ENCODE measurements at regions not wholly inside any gene's neighbourhood (a gene's known extent, or its start where the extent isn't known, plus 50 kb on each side); places are given as distances from the start of the nearest gene placed in this dataset.
A peak's percentile ranks its signal among the peaks of the same experiment; 100 is the strongest.

- no peak for DNase-seq
These were observed 104.0 kb downstream of the CYRIA start for GRCh38 chr2:16561676-16562075.

DNA sequence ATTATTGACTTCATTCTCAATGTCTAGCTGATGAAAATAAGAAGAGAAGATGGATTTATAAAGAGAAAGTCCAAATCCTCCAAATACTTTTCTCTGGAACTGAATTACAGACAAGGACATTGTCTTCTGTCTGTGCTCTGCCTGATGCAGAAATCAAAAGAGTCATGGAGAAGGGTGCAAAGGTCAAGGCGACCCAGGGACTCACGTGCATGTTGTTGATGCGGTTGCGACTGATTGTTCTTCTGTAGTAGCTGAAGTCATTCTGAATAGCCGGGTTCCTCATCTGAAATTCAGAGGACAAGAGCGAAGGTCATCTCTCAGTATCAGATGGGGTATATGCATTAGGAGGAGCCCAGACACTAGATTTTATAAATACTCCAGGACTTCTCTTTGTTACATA lies 104.4 kb downstream of the CYRIA start:
- no peak for DNase-seq

GRCh38 chr2:16559278-16560067 lies 106.2 kb downstream of the CYRIA start:
- no peak for DNase-seq

DNA sequence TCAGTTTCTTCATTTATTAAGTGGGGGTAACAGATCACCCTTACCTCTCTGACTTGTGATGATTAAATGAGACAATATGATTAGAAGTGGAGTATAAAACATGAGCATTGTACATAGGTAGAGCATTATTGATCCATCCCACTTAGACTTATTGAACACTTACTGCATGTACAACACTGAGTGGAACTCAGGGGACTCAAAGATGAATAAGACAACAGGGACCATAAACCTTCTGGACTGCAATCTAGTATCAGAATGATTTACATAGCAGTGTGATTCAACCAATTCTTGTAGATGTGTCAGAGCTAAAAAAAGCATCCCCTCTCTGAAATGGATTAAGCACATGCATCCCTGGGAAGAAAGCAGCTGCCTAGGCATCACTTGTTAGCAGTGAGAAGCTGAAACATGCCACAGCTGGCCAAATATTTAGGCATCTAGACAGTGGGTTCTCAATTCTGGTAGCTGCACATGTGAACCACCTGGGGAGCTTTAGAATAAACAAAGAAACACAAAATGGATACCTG lies 111.5 kb downstream of the CYRIA start:
- DNase-seq, result no peak

DNA sequence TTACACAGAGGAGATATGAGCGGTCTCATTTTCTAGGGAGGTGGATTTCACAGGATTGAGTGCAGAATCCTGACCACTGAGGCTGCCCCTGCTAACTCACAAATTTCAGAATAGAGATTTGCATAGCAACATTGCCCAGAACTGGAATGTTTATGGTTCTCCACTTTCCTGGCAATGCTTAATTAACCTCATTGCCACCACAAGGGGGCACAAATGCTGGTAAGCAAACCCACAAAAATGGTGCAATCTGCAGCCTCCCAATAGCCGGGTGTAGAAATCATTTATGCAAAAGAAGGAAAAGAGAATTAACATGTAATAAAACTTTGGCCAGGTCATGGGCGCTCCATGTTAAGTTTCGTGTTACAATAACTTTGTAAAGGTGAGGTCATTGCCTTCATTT lies 112.4 kb downstream of the CYRIA start:
- DNase-seq, result no peak

GRCh38 chr2:16552202-16552601 lies 113.4 kb downstream of the CYRIA start:
- DNase-seq, result no peak

DNA sequence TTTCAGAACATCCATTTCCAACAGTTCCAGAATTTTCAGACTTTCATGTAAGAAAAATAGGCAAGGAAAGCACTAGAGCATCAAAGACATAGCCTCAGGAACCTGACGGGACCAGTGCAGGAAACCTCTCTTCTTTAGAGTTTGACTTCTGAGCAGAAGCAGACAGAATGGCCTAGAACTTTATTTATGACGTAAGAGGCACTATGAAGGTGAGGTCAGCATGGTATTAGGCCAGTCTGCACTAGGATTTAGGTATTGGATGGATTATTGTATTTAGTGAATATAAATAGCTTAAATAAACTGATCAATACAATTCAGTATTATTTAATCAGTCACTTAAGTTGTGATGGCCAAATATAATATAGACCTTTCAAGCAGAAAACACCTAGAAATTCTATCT lies 117.6 kb downstream of the CYRIA start:
- DNase-seq, result no peak

GRCh38 chr2:16546128-16546754 lies 119.4 kb downstream of the CYRIA start:
- DNase-seq, result no peak

DNA sequence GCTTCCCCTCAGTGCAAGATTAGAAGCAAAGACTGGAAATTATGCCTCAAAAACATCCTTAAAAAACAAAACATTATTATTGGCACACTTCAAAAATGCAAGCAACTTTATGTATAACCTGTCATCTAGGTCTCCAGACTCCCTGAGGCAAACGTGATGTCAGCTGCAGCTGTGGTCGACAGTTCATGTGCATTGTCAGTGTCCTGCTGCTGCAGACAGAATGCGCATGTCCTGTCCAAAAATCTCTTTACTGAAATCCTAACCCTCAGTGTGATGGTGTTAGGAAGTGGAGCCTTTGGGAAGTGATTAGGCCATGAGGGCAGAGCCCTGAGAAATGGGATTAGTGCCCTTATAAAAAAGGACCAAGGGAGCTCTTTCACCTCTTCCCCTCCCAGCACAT lies 126.9 kb downstream of the CYRIA start:
- DNase-seq, result no peak

- DNase-seq, result no peak
These were observed 128.3 kb downstream of the CYRIA start for GRCh38 chr2:16537347-16537746.

DNA sequence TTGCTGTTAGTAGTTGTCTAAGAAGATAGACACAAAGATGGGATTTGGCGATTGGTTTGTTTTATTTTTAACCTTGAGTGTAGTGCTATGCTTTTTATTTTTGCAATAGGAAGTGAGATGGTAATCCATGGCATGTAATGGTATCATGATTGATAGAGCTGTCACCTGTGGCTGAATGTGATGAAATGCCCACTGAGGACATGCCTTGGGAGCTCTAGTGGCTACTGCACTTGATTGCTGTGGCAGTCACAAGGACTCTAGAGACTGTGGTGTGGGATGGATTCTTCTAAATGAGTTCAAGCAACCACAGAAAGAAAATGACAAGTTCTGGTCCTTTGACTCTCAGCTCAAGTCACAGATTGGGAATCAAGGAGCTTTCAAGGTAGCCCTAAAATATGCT lies 139.4 kb downstream of the CYRIA start:
- no peak for DNase-seq

DNA sequence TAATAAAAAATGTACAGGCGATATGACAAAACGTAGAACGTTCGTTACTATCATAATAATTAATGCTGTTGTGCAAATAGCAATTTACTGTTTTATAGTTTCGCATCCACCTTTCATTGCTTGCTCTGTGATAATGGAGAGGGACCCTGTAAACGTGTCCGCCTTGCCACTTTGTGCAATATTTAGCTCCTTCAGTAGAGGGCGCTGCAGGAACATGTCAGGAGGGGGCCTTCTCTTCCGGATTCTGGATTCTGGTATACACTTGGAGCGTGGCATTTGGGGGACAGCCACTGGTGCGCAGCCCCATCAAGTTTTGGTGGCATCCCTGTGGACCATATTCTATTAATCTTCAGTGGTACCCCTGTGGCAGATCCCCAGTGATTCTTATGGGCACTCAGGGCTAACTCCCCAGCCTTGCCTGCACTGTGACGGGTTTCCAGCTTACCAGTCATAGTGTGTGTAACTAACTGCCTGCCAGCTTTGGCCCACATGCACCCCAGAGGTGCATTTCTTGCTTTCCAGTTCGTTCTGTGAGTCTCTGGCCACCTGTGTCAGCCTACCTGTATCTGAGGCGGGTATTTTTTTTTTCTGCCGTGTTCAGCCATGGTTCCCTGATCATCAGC lies 140.3 kb downstream of the CYRIA start:
- DNase-seq, result no peak

DNA sequence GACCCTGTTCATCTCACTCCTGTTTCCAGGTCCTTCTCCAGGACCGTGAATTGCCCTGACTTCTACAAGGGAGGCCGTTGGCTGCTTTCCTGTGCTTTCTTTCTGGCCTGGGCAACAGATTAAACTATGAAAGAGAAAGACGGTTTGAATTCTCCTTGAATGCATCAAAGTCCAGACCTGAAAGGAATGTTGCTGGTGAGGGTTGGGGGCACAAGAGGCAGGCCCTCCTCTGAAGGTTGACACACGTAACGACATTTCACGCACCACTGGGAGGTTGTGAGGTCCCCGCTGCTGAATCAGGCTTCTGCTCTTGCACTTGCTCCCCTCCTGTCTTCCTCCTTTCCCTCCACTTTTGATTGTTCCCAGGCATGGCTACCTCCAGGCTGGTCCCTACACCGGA lies 141.9 kb downstream of the CYRIA start:
- no peak for DNase-seq

DNA sequence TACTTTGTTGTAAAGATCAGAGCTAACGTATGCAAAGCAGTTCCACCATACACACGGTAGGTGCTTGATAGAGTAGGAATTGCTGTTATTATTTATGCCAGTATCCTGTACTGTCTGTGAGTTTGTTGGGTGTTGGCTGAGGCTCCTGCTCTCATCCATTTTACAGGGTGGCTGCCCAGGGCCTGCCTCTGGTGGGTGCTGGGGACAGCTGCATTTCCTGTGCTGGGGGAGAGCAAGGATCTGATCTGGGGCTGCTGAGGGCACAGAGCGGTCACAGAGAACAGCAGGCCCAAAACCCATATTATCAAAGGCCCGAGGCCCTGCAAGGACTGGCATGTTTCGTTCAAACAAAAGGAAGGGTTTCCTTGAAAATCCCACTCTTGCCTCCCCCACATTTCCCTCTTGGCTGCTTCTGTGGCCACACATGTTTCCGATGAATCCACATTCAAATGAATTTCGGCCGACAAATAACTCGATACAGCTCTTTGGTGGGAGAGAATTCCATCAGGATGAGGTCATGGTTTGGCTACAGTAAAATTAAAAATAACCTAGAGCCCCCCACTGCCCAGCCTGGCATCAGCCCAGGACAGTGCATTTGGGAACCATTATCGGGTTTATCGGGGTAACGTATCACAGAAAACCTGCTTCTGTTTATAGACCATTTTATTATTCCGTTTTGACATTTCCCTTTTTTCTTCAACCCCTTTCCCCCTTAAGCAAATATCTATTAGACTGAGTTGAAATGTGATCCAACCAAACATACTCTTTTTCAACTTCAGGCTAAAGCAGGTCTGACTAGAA lies 143.4 kb downstream of the CYRIA start:
- DNase-seq, result no peak

DNA sequence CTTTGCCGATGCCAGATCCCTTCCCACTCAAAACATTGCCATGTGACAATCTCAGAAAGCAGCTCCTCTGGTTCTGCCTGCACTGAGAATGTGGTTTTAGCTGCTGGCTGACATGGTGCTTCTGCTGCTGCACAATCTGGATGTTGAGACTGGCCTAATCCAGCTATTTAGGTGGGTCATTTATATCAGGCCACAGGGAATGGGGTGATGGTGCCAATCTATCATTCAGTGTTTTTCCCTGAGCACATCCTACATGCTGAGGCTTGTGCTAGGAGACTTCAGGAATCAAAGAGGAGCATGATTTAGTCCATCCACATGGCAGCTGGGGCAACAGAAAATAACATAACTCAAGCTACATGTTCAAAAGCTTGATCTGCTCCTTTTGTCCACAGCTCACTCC lies 144.7 kb downstream of the CYRIA start:
- DNase-seq, result no peak

- no peak for DNase-seq
These were observed 149.9 kb downstream of the CYRIA start for GRCh38 chr2:16515696-16516095.

GRCh38 chr2:16513626-16514025 lies 152.0 kb downstream of the CYRIA start:
- DNase-seq, result no peak

DNA sequence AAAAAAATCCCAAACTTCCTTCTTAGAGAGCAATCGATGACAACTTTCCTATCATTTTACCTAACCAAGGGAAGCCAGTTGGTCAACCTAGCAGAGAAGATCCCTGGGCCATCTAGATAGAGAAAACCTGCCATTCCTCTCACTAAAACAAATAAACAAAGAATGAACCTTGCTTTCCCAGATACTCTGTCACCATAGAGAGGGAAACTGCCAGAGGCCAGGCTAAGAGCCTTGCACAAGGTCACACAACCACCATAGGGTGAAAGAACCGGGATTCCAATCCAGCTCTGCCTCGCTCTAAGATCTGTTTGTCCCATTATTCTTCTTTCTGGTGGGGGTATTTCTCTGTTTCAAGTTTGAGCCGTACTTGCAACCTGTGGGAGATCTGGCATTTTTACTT lies 154.6 kb downstream of the CYRIA start:
- no peak for DNase-seq

DNA sequence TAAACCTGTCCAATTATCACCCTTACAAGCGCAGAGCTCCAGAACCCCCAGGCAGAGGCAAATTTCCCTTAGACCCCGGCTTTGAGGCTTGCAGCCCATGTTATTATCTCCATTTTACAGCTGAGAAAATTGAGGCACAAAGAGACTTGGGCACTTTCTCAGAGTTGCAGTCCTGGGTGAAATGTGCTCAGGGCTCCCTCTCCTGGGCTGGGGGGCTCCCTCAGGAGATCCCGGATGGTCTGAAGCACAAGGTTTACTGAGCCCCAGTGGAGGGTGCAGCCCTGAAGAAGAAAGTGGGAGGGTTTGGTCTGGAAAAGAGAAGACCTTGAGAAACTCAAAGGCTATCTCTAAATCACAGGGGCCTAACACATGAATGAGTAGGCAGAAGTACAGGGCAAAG lies 156.6 kb downstream of the CYRIA start:
- no peak for DNase-seq

DNA sequence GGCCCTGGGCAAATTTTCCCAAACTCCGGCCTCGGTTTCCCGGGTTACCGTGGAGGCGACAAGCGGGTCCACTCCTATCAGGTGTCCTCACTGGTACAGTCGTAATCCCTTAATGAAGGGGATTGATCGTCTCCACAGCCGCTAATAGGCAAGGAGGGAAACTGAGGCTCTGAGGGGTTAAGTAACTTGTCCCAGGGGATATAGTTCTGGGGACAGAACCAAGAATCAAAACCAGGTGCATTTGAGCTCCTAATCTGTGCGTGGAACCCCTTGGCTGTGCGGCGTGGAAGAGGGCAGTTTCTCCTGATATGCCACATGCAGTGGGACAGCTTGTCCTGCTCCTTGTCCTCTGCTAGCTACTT lies 157.2 kb downstream of the CYRIA start:
- DNase-seq, result no peak

GRCh38 chr2:16507655-16508489 lies 157.8 kb downstream of the CYRIA start:
- peak; percentile 22 for DNase-seq

DNA sequence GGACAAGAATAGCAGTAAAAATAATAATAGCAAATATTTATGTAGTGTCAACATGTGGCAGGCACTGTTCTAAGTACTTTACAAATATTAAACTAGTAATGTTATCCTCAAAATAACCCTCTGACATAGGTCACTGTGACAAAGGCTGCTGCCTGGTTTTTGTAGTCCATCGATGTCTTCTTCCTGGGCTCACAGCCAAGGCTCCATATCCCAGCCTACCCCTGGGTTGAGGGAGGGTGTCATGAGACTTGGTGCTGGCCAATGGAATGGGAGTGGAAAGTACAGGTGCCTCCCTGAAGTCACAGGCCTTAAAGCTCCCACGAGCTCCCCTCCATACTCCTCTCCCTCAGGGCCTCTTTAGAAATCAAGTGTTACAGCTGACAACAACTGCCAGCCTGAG lies 159.3 kb downstream of the CYRIA start:
- no peak for DNase-seq
